Activated naive CD4-positive, alpha-beta T cell treated with anti-CD3 and anti-CD28 coated beads, Interleukin-2, amount 10 ng/mL, durations not matched to agents 7 days and 5 days (primary cell): ENCODE measurements at regions not wholly inside any gene's neighbourhood (a gene's known extent, or its start where the extent isn't known, plus 50 kb on each side); places are given as distances from the start of the nearest gene placed in this dataset.
"Not testable (repeated sequence)": the region's sequence is repeated elsewhere in the genome, so short reads cannot be mapped to it uniquely, and the experiment has no call there.

Experiments used
- CTCF ChIA-PET: fragments of 350-600 bp; sonication (Branson Sonifier 250); formaldehyde crosslinking; loops from one replicate; lab custom pipeline; 2021; ENCODE audit warnings: antibody characterized with exemption; lab: Charles Lee
- DNase-seq: peaks from one replicate; pipeline ENCODE4 v3.0.0-alpha.2; 2020
- H3K27ac Mint-ChIP-seq: one replicate; pipeline ENCODE4 v1.8.0; 2021; ENCODE audit warnings: mild to moderate bottlenecking, moderate library complexity, mixed read lengths
- H3K27me3 Mint-ChIP-seq: one replicate; pipeline ENCODE4 v1.8.0; 2021; ENCODE audit warnings: mild to moderate bottlenecking, mixed read lengths
- H3K36me3 Mint-ChIP-seq: one replicate; pipeline ENCODE4 v1.8.0; 2021; ENCODE audit warnings: mixed read lengths
- H3K4me1 Mint-ChIP-seq: one replicate; pipeline ENCODE4 v1.8.0; 2021; ENCODE audit warnings: mixed read lengths
- H3K4me3 Mint-ChIP-seq: one replicate; pipeline ENCODE4 v1.8.0; 2021; ENCODE audit warnings: mild to moderate bottlenecking, moderate library complexity, mixed read lengths
- H3K9me3 Mint-ChIP-seq: one replicate; pipeline ENCODE4 v1.8.0; 2021; ENCODE audit warnings: mixed read lengths

DNA sequence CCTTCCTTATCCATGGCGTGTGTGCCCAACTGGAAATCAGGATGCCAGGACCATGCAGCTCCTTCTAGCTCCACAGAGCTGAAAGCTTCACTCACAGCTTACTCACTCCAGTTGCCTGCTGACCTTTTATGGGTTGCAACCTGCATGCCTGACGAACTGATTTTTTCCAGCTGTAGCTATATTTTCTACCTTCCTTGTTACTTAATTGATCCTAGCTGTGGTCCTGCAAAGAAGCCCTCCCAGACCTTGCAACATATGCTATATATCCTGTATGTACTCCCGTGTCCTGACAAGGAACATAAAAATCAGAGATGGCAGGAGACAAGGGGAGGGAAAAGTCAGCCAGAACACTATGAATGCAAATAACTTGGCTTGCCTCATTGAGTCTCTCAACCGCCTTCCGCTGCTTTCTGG lies 135.3 kb upstream of the LDB2 start:
- CTCF ChIA-PET, result no interaction called here
- Mint-ChIP-seq H3K27me3 (peaks cover 8% of the 10 kb centered on the region), H3K4me1 (no peaks in the 10 kb centered on the region), H3K27ac (no peak overlapping the region), H3K9me3 (no peaks in the 10 kb centered on the region), H3K4me3 (no peak overlapping the region), H3K36me3 (no peaks in the 10 kb centered on the region)
- DNase-seq, result no peak

DNA sequence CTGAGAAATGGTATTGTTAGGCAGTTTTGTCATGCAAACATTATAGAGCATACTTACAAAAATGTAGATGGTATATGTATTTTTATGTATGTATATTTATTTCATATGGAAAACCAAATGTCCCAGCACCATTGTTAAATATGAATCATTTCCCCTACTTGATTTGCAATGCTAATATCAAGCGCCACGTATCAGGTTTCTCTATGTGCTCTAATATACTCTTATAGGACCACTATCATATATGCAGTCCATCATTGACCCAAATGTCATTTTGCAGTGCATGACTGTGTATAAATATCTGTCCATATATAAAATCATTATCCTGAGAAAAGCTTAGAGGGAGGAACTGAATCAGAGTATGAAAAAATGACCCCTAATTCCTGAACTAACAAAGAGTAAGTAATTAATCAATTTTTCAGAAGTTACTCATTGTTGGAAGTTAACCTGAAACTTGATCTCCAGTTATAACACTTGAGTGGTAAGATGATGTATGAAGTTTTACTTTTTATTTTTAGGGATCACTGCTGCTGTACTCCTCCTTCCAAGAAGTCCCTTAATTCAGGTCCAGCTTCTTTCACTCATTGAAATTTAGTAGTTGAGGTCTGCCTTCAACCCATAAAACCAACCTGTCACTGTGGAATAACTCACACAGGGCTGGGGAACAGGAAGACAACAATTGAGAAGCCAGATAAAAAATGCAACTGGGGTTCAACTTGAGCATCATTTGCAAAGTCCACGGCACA lies 134.8 kb upstream of the LDB2 start:
- Mint-ChIP-seq H3K4me3 (no peak overlapping the region), H3K9me3 (no peaks in the 10 kb centered on the region), H3K27me3 (peaks cover 4% of the 10 kb centered on the region), H3K36me3 (no peaks in the 10 kb centered on the region), H3K4me1 (no peaks in the 10 kb centered on the region), H3K27ac (no peak overlapping the region)
- DNase-seq, result no peak
- CTCF ChIA-PET, result no interaction called here

DNA sequence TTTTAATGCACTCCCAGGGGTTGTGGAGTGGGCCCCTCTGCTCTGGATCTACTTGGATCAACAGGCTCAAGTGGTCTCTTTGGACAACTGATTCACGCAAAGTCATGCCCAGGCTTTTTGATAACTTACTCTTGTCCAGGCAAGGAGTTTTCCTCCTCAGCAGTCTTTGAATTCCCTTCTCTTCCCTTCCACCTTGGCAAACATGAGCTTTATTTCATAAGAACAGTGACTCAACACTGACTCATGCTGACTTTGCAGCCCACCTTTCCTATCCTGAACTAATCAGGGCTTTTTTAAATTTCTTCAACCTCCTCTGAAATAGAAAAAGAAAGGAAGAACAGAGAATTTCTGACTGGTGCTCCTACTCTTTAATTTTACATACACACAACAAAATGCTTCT lies 132.1 kb upstream of the LDB2 start:
- CTCF ChIA-PET, result no interaction called here
- Mint-ChIP-seq H3K27me3 (peaks cover 4% of the 10 kb centered on the region), H3K4me3 (no peak overlapping the region), H3K4me1 (no peaks in the 10 kb centered on the region), H3K27ac (no peak overlapping the region), H3K9me3 (no peaks in the 10 kb centered on the region), H3K36me3 (no peaks in the 10 kb centered on the region)
- DNase-seq, result no peak

DNA sequence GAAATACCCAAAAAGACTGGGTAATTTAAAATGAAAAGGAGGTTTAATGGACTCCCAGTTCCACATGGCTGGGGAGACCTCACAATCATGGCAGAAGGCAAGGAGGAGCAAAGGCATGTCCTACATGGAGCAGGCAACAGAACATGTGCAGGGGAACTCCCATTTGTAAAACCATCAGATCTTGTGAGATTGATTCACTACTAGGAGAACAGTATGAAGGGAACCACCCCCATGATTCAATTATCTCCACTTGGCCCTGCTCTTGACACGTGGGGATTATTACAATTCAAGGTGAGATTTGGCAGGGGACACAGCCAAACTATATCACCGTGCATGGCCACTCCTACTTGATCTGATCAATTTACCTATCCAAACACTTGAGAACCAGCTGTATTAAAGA lies 131.5 kb upstream of the LDB2 start:
- H3K27ac Mint-ChIP-seq, result no peak overlapping the region
- no peaks in the 10 kb centered on the region for H3K4me1 Mint-ChIP-seq
- CTCF ChIA-PET, result no interaction called here
- peaks cover 4% of the 10 kb centered on the region for H3K27me3 Mint-ChIP-seq
- H3K9me3 Mint-ChIP-seq, result no peaks in the 10 kb centered on the region
- no peak overlapping the region for H3K4me3 Mint-ChIP-seq
- H3K36me3 Mint-ChIP-seq, result no peaks in the 10 kb centered on the region
- no peak for DNase-seq

DNA sequence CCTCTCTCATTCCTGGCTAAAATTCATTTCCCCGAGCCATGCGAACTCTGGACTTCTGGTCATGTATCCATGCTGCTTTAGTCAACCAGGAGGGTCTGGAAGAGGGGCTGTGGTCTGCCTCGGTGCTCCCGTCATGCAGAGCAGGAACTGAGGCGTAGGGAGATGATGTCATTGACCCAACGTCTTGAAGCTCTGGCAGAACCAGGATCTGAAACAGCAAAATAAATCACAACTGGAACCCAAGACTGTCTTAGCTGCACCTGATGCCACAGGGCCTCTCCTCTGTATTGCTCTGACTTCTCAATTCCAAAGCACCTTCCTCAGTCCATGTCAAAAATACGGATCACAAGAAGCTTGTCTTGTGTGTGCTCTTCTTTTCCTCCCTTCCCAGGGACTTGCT lies 131.0 kb upstream of the LDB2 start:
- no peaks in the 10 kb centered on the region for H3K36me3 Mint-ChIP-seq
- H3K4me1 Mint-ChIP-seq, result no peaks in the 10 kb centered on the region
- H3K9me3 Mint-ChIP-seq, result no peaks in the 10 kb centered on the region
- no peak overlapping the region for H3K4me3 Mint-ChIP-seq
- CTCF ChIA-PET, result no interaction called here
- no peak for DNase-seq
- peaks cover 4% of the 10 kb centered on the region for H3K27me3 Mint-ChIP-seq
- no peak overlapping the region for H3K27ac Mint-ChIP-seq

DNA sequence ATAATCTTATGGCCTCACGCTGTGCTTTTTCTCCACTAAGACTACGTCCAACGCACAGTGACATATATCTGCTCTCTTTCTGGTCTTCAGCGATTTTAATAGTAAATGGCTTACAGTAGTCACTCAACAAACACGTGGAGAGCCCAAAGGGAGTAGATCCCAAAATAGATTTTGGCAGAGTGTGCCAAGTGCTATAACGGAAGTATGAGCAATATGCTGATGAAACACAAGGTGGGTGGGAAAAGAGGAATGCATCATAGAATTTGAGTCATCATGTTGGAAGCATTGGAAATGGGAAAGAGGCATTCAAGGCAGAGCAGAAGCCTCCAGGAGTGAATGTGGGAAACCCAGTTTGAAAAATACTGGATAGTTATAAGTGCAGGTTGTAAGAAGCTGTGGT lies 129.1 kb upstream of the LDB2 start:
- H3K9me3 Mint-ChIP-seq, result no peaks in the 10 kb centered on the region
- H3K4me1 Mint-ChIP-seq, result no peaks in the 10 kb centered on the region
- CTCF ChIA-PET, result no interaction called here
- H3K27ac Mint-ChIP-seq, result no peak overlapping the region
- H3K27me3 Mint-ChIP-seq, result peaks cover 4% of the 10 kb centered on the region
- no peak overlapping the region for H3K4me3 Mint-ChIP-seq
- DNase-seq, result no peak
- no peaks in the 10 kb centered on the region for H3K36me3 Mint-ChIP-seq

DNA sequence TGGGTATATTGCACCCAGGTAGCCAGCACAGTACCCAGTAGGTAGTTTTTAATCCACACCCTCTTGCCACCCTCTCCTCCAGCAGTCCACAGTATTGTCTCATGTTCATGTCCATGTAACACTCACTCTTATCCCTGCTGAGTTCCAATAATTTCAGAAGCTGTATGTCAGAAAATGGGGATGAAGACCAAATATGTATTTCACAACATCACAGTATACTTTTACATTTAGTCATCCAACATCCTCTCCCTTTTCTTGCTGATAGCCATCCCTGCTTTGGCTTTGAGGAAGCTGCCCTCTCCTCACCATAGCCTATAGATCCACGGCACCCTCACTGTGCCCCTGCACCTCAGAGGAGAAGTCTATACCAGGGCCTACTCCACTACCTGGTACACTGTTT lies 126.0 kb upstream of the LDB2 start:
- DNase-seq, result no peak
- Mint-ChIP-seq H3K27ac (no peak overlapping the region), H3K27me3 (peaks cover 9% of the 10 kb centered on the region), H3K36me3 (no peaks in the 10 kb centered on the region), H3K4me1 (no peaks in the 10 kb centered on the region), H3K9me3 (no peaks in the 10 kb centered on the region), H3K4me3 (no peak overlapping the region)
- CTCF ChIA-PET, result no interaction called here

DNA sequence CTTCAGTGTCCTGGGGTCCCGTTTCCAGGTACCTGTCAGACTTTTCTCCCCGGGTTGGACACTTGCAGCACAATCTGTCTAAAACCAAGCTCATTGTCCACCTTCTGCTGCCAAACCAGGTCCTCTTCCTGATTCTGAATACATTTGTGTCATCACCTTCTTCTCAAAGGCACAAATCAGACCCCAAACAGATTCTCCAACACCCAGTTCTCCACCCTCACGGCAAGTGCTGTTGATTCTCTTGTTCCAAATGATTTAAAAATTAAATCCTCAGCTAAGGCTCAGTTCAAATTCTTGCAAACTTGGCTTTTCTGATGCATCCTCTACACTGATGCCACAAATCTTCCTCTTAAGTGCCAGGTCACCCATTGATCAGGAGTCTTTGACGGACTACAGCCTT lies 122.5 kb upstream of the LDB2 start:
- Mint-ChIP-seq H3K4me1 (no peaks in the 10 kb centered on the region), H3K27me3 (peaks cover 6% of the 10 kb centered on the region), H3K4me3 (no peak overlapping the region), H3K27ac (no peak overlapping the region), H3K36me3 (no peaks in the 10 kb centered on the region), H3K9me3 (no peaks in the 10 kb centered on the region)
- CTCF ChIA-PET, result no interaction called here
- no peak for DNase-seq

DNA sequence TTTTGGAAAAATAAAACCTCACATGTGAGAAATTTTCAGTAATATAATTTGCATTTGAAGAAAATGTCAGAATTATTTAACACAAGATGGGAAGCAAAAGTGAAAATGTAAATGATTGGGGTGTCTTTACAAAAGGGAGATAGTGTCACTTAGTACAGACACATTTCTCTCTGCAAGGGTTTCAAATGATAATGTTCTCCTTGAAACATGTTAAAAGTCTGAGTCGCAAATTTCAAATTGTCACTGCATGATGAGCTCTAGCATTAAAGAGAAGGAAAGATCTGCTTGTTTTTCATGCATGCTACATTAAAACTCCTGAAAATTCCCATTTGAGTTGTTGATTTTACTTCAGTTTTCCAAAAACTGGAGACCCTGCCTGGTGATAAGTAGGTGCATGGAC lies 122.0 kb upstream of the LDB2 start:
- Mint-ChIP-seq H3K4me3 (no peak overlapping the region), H3K27ac (no peak overlapping the region), H3K36me3 (no peaks in the 10 kb centered on the region), H3K27me3 (peaks cover 6% of the 10 kb centered on the region), H3K4me1 (no peaks in the 10 kb centered on the region), H3K9me3 (no peaks in the 10 kb centered on the region)
- CTCF ChIA-PET, result no interaction called here
- DNase-seq, result no peak

DNA sequence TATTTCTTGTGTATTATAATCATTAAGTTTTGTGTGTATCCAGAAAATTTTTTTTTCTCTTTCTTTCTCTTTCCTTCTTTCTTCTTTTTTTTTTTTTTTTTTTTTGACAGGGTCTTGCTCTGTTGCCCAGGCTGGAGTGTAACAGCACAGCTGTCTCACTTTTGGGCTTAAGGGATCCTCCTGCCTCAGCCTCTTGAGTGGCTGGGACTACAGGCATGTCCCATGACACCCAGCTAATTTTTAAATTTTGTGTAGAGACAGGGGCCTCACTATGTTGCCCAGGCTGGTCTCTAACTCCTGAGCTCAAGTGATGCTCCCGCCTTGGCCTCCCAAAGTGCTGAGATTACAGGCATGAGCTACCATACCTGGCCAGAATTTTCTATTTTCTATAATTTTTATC lies 120.2 kb upstream of the LDB2 start:
- H3K36me3 Mint-ChIP-seq, H3K9me3 Mint-ChIP-seq, CTCF ChIA-PET, H3K4me3 Mint-ChIP-seq, DNase-seq, H3K4me1 Mint-ChIP-seq, H3K27ac Mint-ChIP-seq, H3K27me3 Mint-ChIP-seq: not testable (repeated sequence)

DNA sequence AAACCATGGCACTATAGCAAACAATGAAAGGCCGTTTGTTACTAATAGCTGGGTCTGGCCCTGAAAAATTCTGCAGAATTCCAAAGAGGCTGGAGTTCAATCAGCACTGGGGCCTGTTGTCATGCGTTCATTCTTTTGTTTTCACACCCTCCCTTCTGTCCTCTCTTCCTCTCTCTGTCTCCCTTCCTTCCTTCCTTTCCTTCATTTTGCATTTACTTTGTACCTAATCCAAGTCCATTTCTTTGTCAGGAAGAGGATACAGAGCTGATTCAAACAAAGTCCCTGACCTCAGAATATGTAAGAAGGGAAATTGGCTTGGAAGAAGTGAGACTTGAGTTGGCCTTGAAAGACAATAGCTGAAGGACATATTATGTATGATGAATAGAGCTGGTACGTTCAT lies 119.6 kb upstream of the LDB2 start:
- Mint-ChIP-seq H3K27ac (no peak overlapping the region), H3K4me3 (no peak overlapping the region), H3K9me3 (no peaks in the 10 kb centered on the region), H3K36me3 (no peaks in the 10 kb centered on the region), H3K27me3 (peaks cover 6% of the 10 kb centered on the region), H3K4me1 (no peaks in the 10 kb centered on the region)
- CTCF ChIA-PET, result no interaction called here
- DNase-seq, result no peak

DNA sequence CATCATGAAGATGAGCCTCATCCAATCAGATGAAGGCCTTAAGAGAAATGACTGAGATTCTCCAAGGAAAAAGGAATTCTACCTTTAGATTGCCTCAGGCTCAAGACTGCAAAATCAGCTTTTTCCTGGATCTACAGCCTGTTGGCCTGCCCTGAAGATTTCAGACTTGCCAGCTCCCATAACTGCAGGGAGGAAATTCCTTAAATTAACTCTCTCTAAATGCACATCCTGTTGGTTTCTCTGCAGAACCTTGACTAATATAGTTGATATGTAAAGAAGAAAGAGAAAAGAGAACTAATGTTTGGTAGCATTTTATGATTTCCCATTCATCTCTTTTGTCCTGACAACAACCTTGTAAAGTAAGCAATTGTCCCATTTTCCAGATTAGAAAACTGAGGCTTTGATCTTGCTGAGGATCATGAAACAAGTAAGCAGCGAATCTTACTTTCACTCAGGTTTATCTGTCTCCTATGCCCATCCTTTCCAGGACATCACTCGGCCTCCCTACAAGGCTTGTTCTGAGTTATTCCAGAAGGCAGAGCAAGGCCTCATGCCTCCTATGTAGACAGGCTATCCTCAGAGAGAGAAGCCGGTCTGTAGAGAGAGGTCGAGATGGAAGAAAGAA lies 115.0 kb upstream of the LDB2 start:
- H3K36me3 Mint-ChIP-seq, result no peaks in the 10 kb centered on the region
- no peaks in the 10 kb centered on the region for H3K9me3 Mint-ChIP-seq
- H3K27ac Mint-ChIP-seq, result no peak overlapping the region
- no peak for DNase-seq
- CTCF ChIA-PET, result no interaction called here
- no peak overlapping the region for H3K4me3 Mint-ChIP-seq
- no peaks in the 10 kb centered on the region for H3K4me1 Mint-ChIP-seq
- no peaks in the 10 kb centered on the region for H3K27me3 Mint-ChIP-seq

DNA sequence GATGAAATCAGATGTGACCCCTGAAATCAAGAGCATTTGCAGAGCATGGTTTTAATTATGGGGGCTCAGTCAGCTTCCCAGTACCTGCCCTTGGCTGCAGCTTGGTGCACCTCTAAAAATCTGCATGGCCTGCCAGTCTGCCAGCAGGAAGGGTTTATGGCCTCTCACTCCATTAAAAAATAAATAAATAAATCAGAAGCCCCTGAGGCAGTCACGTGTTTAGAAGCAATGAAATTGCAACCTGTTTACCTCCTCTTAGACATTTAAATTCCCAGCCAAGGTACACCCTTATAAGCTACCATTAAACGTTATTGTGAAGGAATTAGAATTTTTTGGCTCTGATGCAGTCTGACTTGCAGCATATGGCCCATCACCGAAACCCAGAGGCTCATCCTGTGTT lies 114.0 kb upstream of the LDB2 start:
- Mint-ChIP-seq H3K27ac (no peak overlapping the region), H3K9me3 (no peaks in the 10 kb centered on the region), H3K4me3 (no peak overlapping the region), H3K36me3 (no peaks in the 10 kb centered on the region), H3K4me1 (no peaks in the 10 kb centered on the region), H3K27me3 (no peaks in the 10 kb centered on the region)
- DNase-seq, result no peak
- CTCF ChIA-PET, result no interaction called here

DNA sequence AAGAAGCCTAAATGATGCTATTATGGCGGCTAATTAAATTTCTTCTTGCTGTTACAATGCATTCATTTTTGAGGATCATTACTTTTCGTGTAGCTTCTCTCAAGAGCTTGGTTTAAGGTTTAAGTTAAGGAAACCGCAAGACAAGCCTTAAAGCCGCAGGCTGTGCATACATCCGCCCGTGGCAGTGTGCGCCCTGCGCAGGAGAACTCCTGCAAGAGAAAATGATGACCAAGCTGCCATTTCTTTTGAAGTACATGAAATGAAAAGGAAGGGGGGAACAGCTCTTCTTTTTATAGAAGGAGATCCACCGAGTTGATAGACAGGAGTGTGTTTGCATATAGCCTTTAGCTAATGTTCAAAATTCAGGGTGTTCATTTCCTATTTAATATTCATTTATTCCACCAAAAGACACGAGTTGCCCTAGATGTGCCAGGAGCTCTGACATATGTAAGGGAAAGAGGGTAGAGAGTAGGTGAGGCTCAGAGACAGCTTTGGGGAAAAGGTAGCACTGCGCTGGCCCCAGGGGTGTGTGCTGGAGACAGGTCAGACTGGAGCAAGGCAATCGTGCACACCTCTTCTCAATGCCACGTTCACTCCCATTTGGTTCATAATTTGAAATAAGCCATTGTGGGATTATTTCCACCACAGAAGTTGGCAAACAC lies 112.1 kb upstream of the LDB2 start:
- H3K4me3 Mint-ChIP-seq, result no peak overlapping the region
- H3K4me1 Mint-ChIP-seq, result no peaks in the 10 kb centered on the region
- no peak overlapping the region for H3K27ac Mint-ChIP-seq
- CTCF ChIA-PET, result no interaction called here
- H3K27me3 Mint-ChIP-seq, result no peaks in the 10 kb centered on the region
- DNase-seq, result no peak
- no peaks in the 10 kb centered on the region for H3K36me3 Mint-ChIP-seq
- H3K9me3 Mint-ChIP-seq, result no peaks in the 10 kb centered on the region

DNA sequence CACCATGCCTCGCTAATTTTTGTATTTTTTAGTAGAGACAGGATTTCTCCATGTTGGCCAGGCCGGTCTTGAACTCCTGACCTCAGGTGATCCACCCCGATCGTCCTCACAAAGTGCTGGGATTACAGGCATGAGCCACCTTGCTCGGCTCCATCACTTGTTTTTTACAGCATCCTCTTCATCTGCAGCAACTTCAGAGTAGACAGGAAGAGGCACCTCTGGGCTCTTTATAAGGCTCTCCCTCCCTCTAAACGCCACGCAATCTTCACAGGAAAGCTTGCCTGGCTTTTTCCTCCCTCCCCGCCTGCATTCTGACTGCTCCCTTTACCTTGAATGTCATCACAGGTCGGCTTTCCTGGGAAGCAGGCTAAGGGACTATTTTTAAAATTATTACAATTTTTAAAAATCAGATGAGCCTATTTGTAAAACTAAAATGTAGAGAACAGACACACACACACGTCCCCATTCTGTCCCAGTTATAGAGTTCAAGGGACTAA lies 111.5 kb upstream of the LDB2 start:
- Mint-ChIP-seq H3K36me3 (no peaks in the 10 kb centered on the region), H3K27me3 (no peaks in the 10 kb centered on the region), H3K4me3 (no peak overlapping the region), H3K27ac (no peak overlapping the region), H3K4me1 (no peaks in the 10 kb centered on the region), H3K9me3 (no peaks in the 10 kb centered on the region)
- no peak for DNase-seq
- CTCF ChIA-PET, result no interaction called here
